ENCODE measurements at regions not wholly inside any gene's neighbourhood (a gene's known extent, or its start where the extent isn't known, plus 50 kb on each side); places are given as distances from the start of the nearest gene placed in this dataset.
A peak's percentile ranks its signal among the peaks of the same experiment; 100 is the strongest.
"Not testable (repeated sequence)": the region's sequence is repeated elsewhere in the genome, so short reads cannot be mapped to it uniquely, and the experiment has no call there.

- no peak for DNase-seq
- H3K27me3 ChIP-seq: no peaks in the 10 kb centered on the region
- H3K9me3 ChIP-seq: no peaks in the 10 kb centered on the region
- no peak for ATAC-seq (ENCODE audit: low FRiP score in 2 of 2)
- no peaks in the 10 kb centered on the region for H3K4me1 ChIP-seq
- WGBS, 2 donors: 93 to 94% methylated on average over 4 of the region's 4 CpGs
- no peaks in the 10 kb centered on the region for H3K36me3 ChIP-seq
- H3K27ac ChIP-seq: no peak overlapping the region
- no peak for TF ChIP-seq EP300 (IDR thresholded peaks at IDR 0.05)
- TF ChIP-seq POLR2A (IDR thresholded peaks at IDR 0.05): no peak
- TF ChIP-seq POLR2AphosphoS5 (IDR thresholded peaks at IDR 0.05): no peak
- no peak for TF ChIP-seq CTCF (IDR thresholded peaks at IDR 0.05)
- H3K4me3 ChIP-seq: no peak overlapping the region
Measured at GRCh38 chr2:144120487-144120886, 399.4 kb downstream of the ZEB2 start.

GRCh38 chr2:144117086-144117485 is 402.8 kb downstream of the ZEB2 start:
- Histone ChIP-seq H3K9me3 (no peaks in the 10 kb centered on the region), H3K36me3 (no peaks in the 10 kb centered on the region), H3K4me3 (no peak overlapping the region), H3K27me3 (no peaks in the 10 kb centered on the region), H3K4me1 (no peaks in the 10 kb centered on the region), H3K27ac (no peak overlapping the region)
- ATAC-seq (ENCODE audit: low FRiP score in 2 of 2): no peak
- TF ChIP-seq POLR2AphosphoS5 (IDR thresholded peaks at IDR 0.05) (no peak), CTCF (IDR thresholded peaks at IDR 0.05) (no peak), EP300 (IDR thresholded peaks at IDR 0.05) (no peak), POLR2A (IDR thresholded peaks at IDR 0.05) (no peak)
- no peak for DNase-seq
- 94 to 97% methylated on average over 3 of the region's 3 CpGs for WGBS, 2 donors

GRCh38 chr2:144115739-144116291 is 404.1 kb downstream of the ZEB2 start:
- WGBS, 2 donors: 92% methylated on average over 1 of the region's 1 CpG
- no peak for ATAC-seq (ENCODE audit: low FRiP score in 2 of 2)
- Histone ChIP-seq H3K4me1 (no peaks in the 10 kb centered on the region), H3K27me3 (no peaks in the 10 kb centered on the region), H3K9me3 (no peaks in the 10 kb centered on the region), H3K36me3 (no peaks in the 10 kb centered on the region), H3K4me3 (no peak overlapping the region), H3K27ac (no peak overlapping the region)
- no peak for DNase-seq
- no peak for TF ChIP-seq EP300 (IDR thresholded peaks at IDR 0.05)

- TF ChIP-seq POLR2AphosphoS5 (IDR thresholded peaks at IDR 0.05) (no peak), EP300 (IDR thresholded peaks at IDR 0.05) (no peak), CTCF (IDR thresholded peaks at IDR 0.05) (no peak), POLR2A (IDR thresholded peaks at IDR 0.05) (no peak)
- Histone ChIP-seq H3K36me3 (no peaks in the 10 kb centered on the region), H3K4me3 (no peak overlapping the region), H3K27ac (no peak overlapping the region), H3K27me3 (no peaks in the 10 kb centered on the region), H3K9me3 (no peaks in the 10 kb centered on the region), H3K4me1 (no peaks in the 10 kb centered on the region)
- DNase-seq: no peak
- WGBS, 2 donors: 96 to 97% methylated on average over 1 of the region's 1 CpG
- no peak for ATAC-seq (ENCODE audit: low FRiP score in 2 of 2)
Measured at GRCh38 chr2:144114760-144115159, 405.2 kb downstream of the ZEB2 start.

GRCh38 chr2:144111437-144111836 is 408.5 kb downstream of the ZEB2 start:
- H3K27ac ChIP-seq: no peak overlapping the region
- no peaks in the 10 kb centered on the region for H3K9me3 ChIP-seq
- H3K4me1 ChIP-seq: no peaks in the 10 kb centered on the region
- no peak overlapping the region for H3K4me3 ChIP-seq
- ATAC-seq (ENCODE audit: low FRiP score in 2 of 2) (peak in 1 of 2 donors; percentile 45), DNase-seq (no peak)
- 80 to 97% methylated on average over 2 of the region's 2 CpGs for WGBS, 2 donors
- no peaks in the 10 kb centered on the region for H3K36me3 ChIP-seq
- no peak for TF ChIP-seq POLR2AphosphoS5 (IDR thresholded peaks at IDR 0.05)
- no peak for TF ChIP-seq CTCF (IDR thresholded peaks at IDR 0.05)
- TF ChIP-seq EP300 (IDR thresholded peaks at IDR 0.05): no peak
- TF ChIP-seq POLR2A (IDR thresholded peaks at IDR 0.05): no peak
- H3K27me3 ChIP-seq: no peaks in the 10 kb centered on the region

- not testable (repeated sequence) for H3K4me3 ChIP-seq; H3K27ac ChIP-seq; H3K9me3 ChIP-seq; H3K27me3 ChIP-seq; ATAC-seq (ENCODE audit: low FRiP score in 2 of 2); H3K36me3 ChIP-seq; DNase-seq; H3K4me1 ChIP-seq
- WGBS, 2 donors: 92% methylated on average over 3 of the region's 3 CpGs
Measured at GRCh38 chr2:144106104-144106503, 413.8 kb downstream of the ZEB2 start.

Data from upper lobe of left lung (tissue), 6 donors.